ENCODE measurements at regions not wholly inside any gene's neighbourhood (a gene's known extent, or its start where the extent isn't known, plus 50 kb on each side); places are given as distances from the start of the nearest gene placed in this dataset.

GRCh38 chr2:15769235-15769634, 171.1 kb upstream of the MYCN start:
- TF ChIP-seq CTCF (IDR thresholded peaks at IDR 0.05; ENCODE audit: low read depth, low read length, missing control alignments): no peak
- no peak overlapping the region for H3K4me3 ChIP-seq (replicated peaks; ENCODE audit: low read depth, low read length)
- no peak for DNase-seq (ENCODE audit: extremely low read depth, low read depth)

- no peak for DNase-seq (ENCODE audit: extremely low read depth, low read depth)
- TF ChIP-seq CTCF (IDR thresholded peaks at IDR 0.05; ENCODE audit: low read depth, low read length, missing control alignments): no peak
These were observed 170.4 kb upstream of the MYCN start for GRCh38 chr2:15769676-15770547.

GRCh38 chr2:15770606-15771005, 169.7 kb upstream of the MYCN start:
- H3K4me3 ChIP-seq (replicated peaks; ENCODE audit: low read depth, low read length): no peak overlapping the region
- DNase-seq (ENCODE audit: extremely low read depth, low read depth): no peak
- no peak for TF ChIP-seq CTCF (IDR thresholded peaks at IDR 0.05; ENCODE audit: low read depth, low read length, missing control alignments)

More at GRCh38 chr2:15769676-15770547, 170.4 kb upstream of the MYCN start:
- H3K4me3 ChIP-seq (replicated peaks; ENCODE audit: low read depth, low read length): no peak overlapping the region

GRCh38 chr2:15771124-15771523, 169.2 kb upstream of the MYCN start:
- H3K4me3 ChIP-seq (replicated peaks; ENCODE audit: low read depth, low read length): no peak overlapping the region
- TF ChIP-seq CTCF (IDR thresholded peaks at IDR 0.05; ENCODE audit: low read depth, low read length, missing control alignments): no peak
- DNase-seq (ENCODE audit: extremely low read depth, low read depth): no peak

- no peak overlapping the region for H3K4me3 ChIP-seq (replicated peaks; ENCODE audit: low read depth, low read length)
- no peak for DNase-seq (ENCODE audit: extremely low read depth, low read depth)
- no peak for TF ChIP-seq CTCF (IDR thresholded peaks at IDR 0.05; ENCODE audit: low read depth, low read length, missing control alignments)
These were observed 168.2 kb upstream of the MYCN start for GRCh38 chr2:15772086-15772595.

GRCh38 chr2:15772681-15773080, 167.7 kb upstream of the MYCN start:
- DNase-seq (ENCODE audit: extremely low read depth, low read depth): no peak
- no peak overlapping the region for H3K4me3 ChIP-seq (replicated peaks; ENCODE audit: low read depth, low read length)
- TF ChIP-seq CTCF (IDR thresholded peaks at IDR 0.05; ENCODE audit: low read depth, low read length, missing control alignments): no peak

Data from HFF-Myc (cell line).